ENCODE measurements at regions not wholly inside any gene's neighbourhood (a gene's known extent, or its start where the extent isn't known, plus 50 kb on each side); places are given as distances from the start of the nearest gene placed in this dataset.

DNA sequence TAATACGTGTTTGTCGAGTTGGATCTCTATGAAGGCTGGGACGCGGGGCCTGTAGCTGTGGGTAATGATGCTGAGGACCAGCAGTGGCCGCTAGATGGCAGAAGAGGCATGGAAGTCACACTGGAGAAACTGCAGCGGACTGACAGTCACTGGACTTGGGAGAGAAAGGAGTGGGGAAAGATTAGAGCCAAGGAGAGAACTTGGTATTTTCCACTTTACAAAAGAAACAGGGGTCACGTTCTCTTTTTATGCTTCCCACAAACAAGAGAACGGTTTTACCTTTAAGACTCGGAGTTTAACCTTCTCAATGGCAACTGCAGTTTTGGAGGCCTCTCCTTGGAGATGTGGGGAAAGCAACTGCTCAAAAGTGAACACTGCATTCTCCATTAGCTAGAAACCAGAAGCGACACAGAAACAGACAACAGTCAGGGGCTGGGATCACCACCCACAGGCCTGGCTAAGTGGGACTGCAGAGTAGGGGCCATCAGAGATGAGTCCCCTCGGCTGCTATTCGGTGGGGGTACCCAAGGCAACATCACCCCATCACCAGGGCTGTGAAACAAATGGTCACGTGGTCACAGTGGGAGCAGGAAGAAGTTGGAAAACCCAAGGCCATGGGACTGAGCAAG lies 51.1 kb upstream of the EDEM3 start:
- no peak overlapping the region for H3K4me3 ChIP-seq (ENCODE audit: low read length)
- TF ChIP-seq, protein P1, sequence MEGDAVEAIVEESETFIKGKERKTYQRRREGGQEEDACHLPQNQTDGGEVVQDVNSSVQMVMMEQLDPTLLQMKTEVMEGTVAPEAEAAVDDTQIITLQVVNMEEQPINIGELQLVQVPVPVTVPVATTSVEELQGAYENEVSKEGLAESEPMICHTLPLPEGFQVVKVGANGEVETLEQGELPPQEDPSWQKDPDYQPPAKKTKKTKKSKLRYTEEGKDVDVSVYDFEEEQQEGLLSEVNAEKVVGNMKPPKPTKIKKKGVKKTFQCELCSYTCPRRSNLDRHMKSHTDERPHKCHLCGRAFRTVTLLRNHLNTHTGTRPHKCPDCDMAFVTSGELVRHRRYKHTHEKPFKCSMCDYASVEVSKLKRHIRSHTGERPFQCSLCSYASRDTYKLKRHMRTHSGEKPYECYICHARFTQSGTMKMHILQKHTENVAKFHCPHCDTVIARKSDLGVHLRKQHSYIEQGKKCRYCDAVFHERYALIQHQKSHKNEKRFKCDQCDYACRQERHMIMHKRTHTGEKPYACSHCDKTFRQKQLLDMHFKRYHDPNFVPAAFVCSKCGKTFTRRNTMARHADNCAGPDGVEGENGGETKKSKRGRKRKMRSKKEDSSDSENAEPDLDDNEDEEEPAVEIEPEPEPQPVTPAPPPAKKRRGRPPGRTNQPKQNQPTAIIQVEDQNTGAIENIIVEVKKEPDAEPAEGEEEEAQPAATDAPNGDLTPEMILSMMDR (conservative IDR thresholded peaks at IDR 0.05; ENCODE audit: low read length): peak; percentile 97
- DNase-seq (ENCODE audit: low read depth): peak; percentile 80
